ENCODE measurements at regions not wholly inside any gene's neighbourhood (a gene's known extent, or its start where the extent isn't known, plus 50 kb on each side); places are given as distances from the start of the nearest gene placed in this dataset.

- Histone ChIP-seq H3K36me3 (ENCODE audit: insufficient read depth) (no peaks in the 10 kb centered on the region), H3K79me2 (ENCODE audit: insufficient read depth, low read depth) (no peaks in the 10 kb centered on the region), H3K4me2 (no peak overlapping the region), H3K4me3 (IDR thresholded peaks at IDR 0.05; ENCODE audit: insufficient read depth, low read depth, low read length) (no peak overlapping the region), H2AFZ (ENCODE audit: low read depth) (no peak overlapping the region), H4K20me1 (ENCODE audit: insufficient read depth) (no peaks in the 10 kb centered on the region), H3K4me1 (ENCODE audit: low read depth, poor library complexity, severe bottlenecking) (no peaks in the 10 kb centered on the region), H3K27ac (no peak overlapping the region), H3K9ac (no peak overlapping the region), H3K27me3 (ENCODE audit: insufficient read depth, low read depth) (no peaks in the 10 kb centered on the region)
- TF ChIP-seq CTCF (conservative IDR thresholded peaks at IDR 0.05; ENCODE audit: low read depth, low read length) = no peak
Measured at GRCh38 chr3:25262322-25262721, 165.7 kb upstream of the RARB start.

- TF ChIP-seq CTCF (conservative IDR thresholded peaks at IDR 0.05; ENCODE audit: low read depth, low read length) = no peak
- Histone ChIP-seq H2AFZ (ENCODE audit: low read depth) (no peak overlapping the region), H3K4me3 (IDR thresholded peaks at IDR 0.05; ENCODE audit: insufficient read depth, low read depth, low read length) (no peak overlapping the region), H3K27me3 (ENCODE audit: insufficient read depth, low read depth) (no peaks in the 10 kb centered on the region), H3K4me2 (no peak overlapping the region), H3K4me1 (ENCODE audit: low read depth, poor library complexity, severe bottlenecking) (no peaks in the 10 kb centered on the region), H4K20me1 (ENCODE audit: insufficient read depth) (no peaks in the 10 kb centered on the region), H3K27ac (no peak overlapping the region), H3K36me3 (ENCODE audit: insufficient read depth) (no peaks in the 10 kb centered on the region), H3K79me2 (ENCODE audit: insufficient read depth, low read depth) (no peaks in the 10 kb centered on the region), H3K9ac (no peak overlapping the region)
Measured at GRCh38 chr3:25265284-25265683, 162.8 kb upstream of the RARB start.

GRCh38 chr3:25266677-25267076 lies 161.4 kb upstream of the RARB start:
- Histone ChIP-seq H2AFZ (ENCODE audit: low read depth) (no peak overlapping the region), H3K79me2 (ENCODE audit: insufficient read depth, low read depth) (no peaks in the 10 kb centered on the region), H3K27me3 (ENCODE audit: insufficient read depth, low read depth) (no peaks in the 10 kb centered on the region), H3K36me3 (ENCODE audit: insufficient read depth) (no peaks in the 10 kb centered on the region), H3K4me3 (IDR thresholded peaks at IDR 0.05; ENCODE audit: insufficient read depth, low read depth, low read length) (no peak overlapping the region), H3K27ac (no peak overlapping the region), H3K9ac (no peak overlapping the region), H3K4me1 (ENCODE audit: low read depth, poor library complexity, severe bottlenecking) (no peaks in the 10 kb centered on the region), H3K4me2 (no peak overlapping the region), H4K20me1 (ENCODE audit: insufficient read depth) (no peaks in the 10 kb centered on the region)
- no peak for TF ChIP-seq CTCF (conservative IDR thresholded peaks at IDR 0.05; ENCODE audit: low read depth, low read length)

- no peak for TF ChIP-seq CTCF (conservative IDR thresholded peaks at IDR 0.05; ENCODE audit: low read depth, low read length)
- H3K27ac ChIP-seq = no peak overlapping the region
- no peaks in the 10 kb centered on the region for H4K20me1 ChIP-seq (ENCODE audit: insufficient read depth)
- no peak overlapping the region for H3K4me2 ChIP-seq
- H3K9ac ChIP-seq = no peak overlapping the region
- H3K4me1 ChIP-seq (ENCODE audit: low read depth, poor library complexity, severe bottlenecking) = no peaks in the 10 kb centered on the region
- H3K36me3 ChIP-seq (ENCODE audit: insufficient read depth) = no peaks in the 10 kb centered on the region
- no peak overlapping the region for H2AFZ ChIP-seq (ENCODE audit: low read depth)
- no peaks in the 10 kb centered on the region for H3K79me2 ChIP-seq (ENCODE audit: insufficient read depth, low read depth)
- no peak overlapping the region for H3K4me3 ChIP-seq (IDR thresholded peaks at IDR 0.05; ENCODE audit: insufficient read depth, low read depth, low read length)
- no peaks in the 10 kb centered on the region for H3K27me3 ChIP-seq (ENCODE audit: insufficient read depth, low read depth)
Measured at GRCh38 chr3:25272090-25272489, 156.0 kb upstream of the RARB start.

All from KMS-11 (cell line).